Large intestine (tissue), 3 donors: ENCODE measurements at regions not wholly inside any gene's neighbourhood (a gene's known extent, or its start where the extent isn't known, plus 50 kb on each side); places are given as distances from the start of the nearest gene placed in this dataset.
A peak's percentile ranks its signal among the peaks of the same experiment; 100 is the strongest.

Experiments
- DNase-seq, 2 donors: peaks; one replicate each; pipeline versions ENCODE4 v3.0.0 to v3.0.0-alpha.2; 2013
- H3K27ac ChIP-seq: one replicate; pipeline ENCODE4 v1.5.1; 2013; ENCODE audit warnings: low read length
- H3K27me3 ChIP-seq: 2 replicates; pipeline ENCODE4 v1.6.1; 2013; ENCODE audit warnings: low read length; ENCODE audit not compliant: control insufficient read depth, insufficient read depth
- H3K36me3 ChIP-seq: 2 replicates; pipeline ENCODE4 v1.6.1; 2013; ENCODE audit warnings: low read length; ENCODE audit not compliant: control insufficient read depth, insufficient read depth
- H3K4me1 ChIP-seq: one replicate; pipeline ENCODE4 v1.6.1; 2013; ENCODE audit warnings: low read length; ENCODE audit not compliant: control insufficient read depth, insufficient read depth
- H3K4me3 ChIP-seq: one replicate; pipeline ENCODE4 v1.5.1; 2013; ENCODE audit warnings: low read length
- H3K9me3 ChIP-seq: one replicate; pipeline ENCODE4 v1.6.1; 2013; ENCODE audit warnings: mild to moderate bottlenecking, low read depth, low read length, moderate library complexity; ENCODE audit not compliant: control insufficient read depth
- WGBS: methylation state at CpG from one replicate; pipeline ENCODE4 v1.1.5; 2013; ENCODE audit warnings: low lambda C conversion rate; ENCODE audit not compliant: insufficient coverage; 5-methylcytosine and 5-hydroxymethylcytosine counted together

DNA sequence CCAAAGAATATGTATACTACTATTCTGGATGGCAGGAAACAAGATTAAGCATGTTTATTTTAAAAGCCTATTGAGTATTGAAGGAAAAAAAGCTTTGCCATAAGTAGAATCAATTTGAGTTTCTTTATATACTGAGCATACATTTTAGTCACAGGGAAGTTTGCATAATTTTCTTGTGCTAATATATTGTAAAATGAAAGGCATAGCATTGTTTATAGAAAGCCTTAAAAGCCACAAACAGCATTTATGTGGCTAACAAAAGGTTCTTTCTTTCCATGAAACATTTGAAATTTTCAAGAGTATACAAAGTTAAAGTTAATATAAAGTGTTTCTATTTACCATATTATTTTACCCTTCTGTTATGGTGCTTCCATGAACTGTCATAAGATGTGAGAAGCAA is 1133.8 kb upstream of the PCDH10 start:
- Histone ChIP-seq H3K9me3 (no peaks in the 10 kb centered on the region), H3K4me1 (peaks cover 4% of the 10 kb centered on the region), H3K4me3 (no peak overlapping the region), H3K36me3 (no peaks in the 10 kb centered on the region), H3K27me3 (no peaks in the 10 kb centered on the region), H3K27ac (no peak overlapping the region)
- no peak for DNase-seq

DNA sequence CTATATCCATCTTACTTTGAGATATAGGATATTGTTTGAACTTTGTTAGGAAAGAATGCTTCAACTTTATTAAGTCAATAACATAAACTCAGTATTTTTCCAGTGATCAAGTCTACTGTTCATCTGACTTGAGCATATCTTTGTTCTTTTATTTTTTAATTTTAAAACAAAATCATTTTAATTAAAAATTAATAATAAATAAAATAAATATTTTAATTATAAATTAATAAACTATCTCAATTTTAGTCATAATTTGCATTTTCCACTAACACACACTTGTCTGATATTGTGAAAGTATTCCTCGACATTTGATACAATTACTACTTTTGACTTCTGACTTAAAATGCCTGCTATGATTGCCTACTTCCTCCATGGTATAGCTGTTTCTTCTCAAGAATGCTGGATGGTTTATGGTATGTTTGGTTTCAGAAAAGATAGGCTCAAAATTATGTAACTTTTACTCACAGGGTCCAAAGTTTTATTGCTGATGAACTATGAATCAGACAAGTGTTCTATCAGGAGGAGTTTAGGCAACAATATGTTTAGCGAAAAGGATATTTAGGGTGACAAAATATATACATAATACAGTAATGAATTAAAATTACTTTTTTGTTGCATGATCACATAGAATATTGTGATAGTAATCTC is 1132.3 kb upstream of the PCDH10 start:
- Histone ChIP-seq H3K27ac (no peak overlapping the region), H3K4me1 (peaks cover 4% of the 10 kb centered on the region), H3K36me3 (no peaks in the 10 kb centered on the region), H3K4me3 (no peak overlapping the region), H3K27me3 (no peaks in the 10 kb centered on the region), H3K9me3 (no peaks in the 10 kb centered on the region)
- WGBS, result 0% methylated on average over 1 of the region's 2 CpGs
- peak; percentile 50 to 83 for DNase-seq

DNA sequence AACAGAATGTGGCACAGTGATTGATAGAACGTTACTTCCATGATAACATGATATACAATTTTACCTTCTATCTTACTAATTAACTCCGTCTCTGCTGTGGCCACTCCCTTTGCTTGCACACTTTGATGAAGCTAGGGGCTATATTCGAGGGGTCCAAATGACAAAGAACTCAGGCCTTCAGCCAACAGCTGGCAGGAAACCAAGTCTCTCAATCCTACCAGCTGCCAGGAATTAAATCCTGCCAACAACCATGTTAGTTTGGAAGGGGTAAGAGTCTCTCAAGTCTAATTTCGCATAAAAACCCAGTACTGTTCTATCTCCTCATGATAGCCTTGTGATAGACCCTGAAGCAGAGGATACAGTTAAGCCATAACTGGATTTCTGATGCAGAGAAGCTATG is 1122.9 kb upstream of the PCDH10 start:
- Histone ChIP-seq H3K9me3 (no peaks in the 10 kb centered on the region), H3K27me3 (no peaks in the 10 kb centered on the region), H3K4me1 (peaks cover 8% of the 10 kb centered on the region), H3K27ac (peak overlapping the region; percentile 45), H3K36me3 (no peaks in the 10 kb centered on the region), H3K4me3 (no peak overlapping the region)
- DNase-seq, result peak in 1 of 2 donors; percentile 9
- WGBS, result no CpG with 5 or more reads among the region's 4 CpGs

DNA sequence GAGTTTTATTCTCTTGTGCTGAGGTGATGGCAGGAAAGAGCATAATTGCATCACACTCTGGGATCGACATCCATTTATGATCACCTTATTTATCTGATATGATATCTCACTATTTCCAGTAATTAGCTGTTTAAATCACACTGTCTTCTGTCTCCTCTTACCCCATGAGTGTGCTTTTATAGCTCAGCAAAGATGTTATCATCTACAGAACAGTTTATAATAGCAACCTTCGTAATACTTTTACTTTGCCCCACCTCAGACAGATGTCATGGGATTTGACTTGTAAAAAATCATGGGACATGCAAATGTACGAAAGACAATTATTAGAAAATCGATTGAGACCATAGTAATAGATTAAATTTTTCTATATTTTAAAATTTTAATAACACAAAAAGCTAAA is 1122.3 kb upstream of the PCDH10 start:
- 36% methylated on average over 3 of the region's 4 CpGs for WGBS
- Histone ChIP-seq H3K27me3 (no peaks in the 10 kb centered on the region), H3K27ac (peak overlapping the region; percentile 73), H3K36me3 (no peaks in the 10 kb centered on the region), H3K4me3 (no peak overlapping the region), H3K4me1 (peaks cover 8% of the 10 kb centered on the region), H3K9me3 (no peaks in the 10 kb centered on the region)
- DNase-seq, result peak; percentile 52 to 70

DNA sequence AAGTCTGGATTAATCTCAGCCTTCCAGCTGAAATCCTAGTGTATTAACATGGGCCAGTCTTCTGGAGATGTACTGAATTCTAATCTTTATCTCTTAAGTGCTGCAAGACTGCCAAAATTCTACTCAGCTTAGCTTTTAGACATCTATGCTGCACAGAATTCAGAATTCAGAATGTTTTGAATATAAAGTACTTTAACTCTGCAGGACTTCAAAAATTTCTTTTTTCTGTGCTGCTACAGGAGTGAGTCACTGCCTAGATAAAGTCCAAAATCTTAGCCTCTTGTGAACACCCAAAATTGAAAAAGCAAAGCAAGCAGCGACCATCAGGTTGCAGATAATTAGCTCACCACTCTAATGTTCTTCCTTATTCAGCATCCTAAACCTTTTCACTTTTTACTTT is 1092.6 kb upstream of the PCDH10 start:
- Histone ChIP-seq H3K27ac (no peak overlapping the region), H3K4me3 (no peak overlapping the region), H3K9me3 (peaks cover 6% of the 10 kb centered on the region), H3K36me3 (no peaks in the 10 kb centered on the region), H3K27me3 (no peaks in the 10 kb centered on the region), H3K4me1 (no peaks in the 10 kb centered on the region)
- no peak for DNase-seq
- 100% methylated on average over 1 of the region's 1 CpG for WGBS

DNA sequence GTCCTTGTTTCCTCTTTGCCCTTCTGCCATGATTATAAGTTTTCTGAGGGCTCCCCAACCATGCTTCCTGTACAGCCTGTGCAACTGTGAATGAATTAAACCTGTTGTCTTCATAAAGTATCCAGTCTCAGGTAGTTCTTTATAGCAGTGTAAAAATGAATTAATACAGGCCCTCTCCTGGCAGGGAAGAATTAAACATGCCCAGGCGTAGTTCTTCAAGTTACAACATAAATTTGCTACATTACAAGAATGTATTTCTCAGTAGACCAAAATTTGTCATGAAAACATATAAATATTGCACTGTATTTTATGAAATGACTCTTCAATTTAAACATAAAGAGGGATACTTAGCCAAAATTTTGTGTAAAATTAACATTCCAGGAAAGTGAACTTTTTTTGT is 1089.9 kb upstream of the PCDH10 start:
- Histone ChIP-seq H3K4me3 (no peak overlapping the region), H3K36me3 (no peaks in the 10 kb centered on the region), H3K9me3 (peaks cover 14% of the 10 kb centered on the region), H3K27me3 (no peaks in the 10 kb centered on the region), H3K4me1 (no peaks in the 10 kb centered on the region), H3K27ac (no peak overlapping the region)
- no CpG with 5 or more reads among the region's 1 CpG for WGBS
- DNase-seq, result no peak

DNA sequence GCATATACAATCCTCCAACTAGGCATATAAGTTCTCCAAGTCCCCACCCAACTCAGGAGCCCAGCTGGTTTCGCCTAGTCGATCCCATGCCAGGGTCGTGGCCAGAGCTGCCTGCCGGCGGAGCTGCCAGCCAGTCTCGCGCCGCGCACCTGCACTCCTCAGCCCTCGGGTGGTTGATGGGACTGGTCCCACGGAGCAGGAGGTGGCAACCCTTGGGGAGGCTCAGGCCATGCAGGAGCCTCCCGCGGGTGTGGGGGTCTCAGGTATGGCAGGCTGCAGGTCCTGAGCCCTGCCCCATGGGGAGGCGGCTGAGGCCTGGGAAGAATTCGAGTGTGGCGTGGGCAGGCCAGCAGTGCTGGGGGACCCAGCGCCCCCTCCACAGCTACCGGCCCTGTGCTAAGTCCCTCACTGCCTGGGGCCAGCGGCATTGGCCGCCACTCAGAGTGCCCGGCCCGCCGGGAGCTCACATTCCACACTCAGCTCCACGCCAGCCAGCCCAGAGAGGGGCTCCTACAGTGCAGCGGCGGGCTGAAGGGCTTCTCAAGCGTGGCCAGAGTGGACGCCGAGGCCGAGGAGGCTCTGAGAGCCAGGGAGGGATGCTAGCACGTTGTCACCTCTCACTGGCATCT is 1086.4 kb upstream of the PCDH10 start:
- Histone ChIP-seq H3K9me3 (peaks cover 14% of the 10 kb centered on the region), H3K4me1 (no peaks in the 10 kb centered on the region), H3K4me3 (no peak overlapping the region), H3K27me3 (no peaks in the 10 kb centered on the region), H3K27ac (no peak overlapping the region), H3K36me3 (no peaks in the 10 kb centered on the region)
- no peak for DNase-seq
- WGBS, result no CpG with 5 or more reads among the region's 31 CpGs

DNA sequence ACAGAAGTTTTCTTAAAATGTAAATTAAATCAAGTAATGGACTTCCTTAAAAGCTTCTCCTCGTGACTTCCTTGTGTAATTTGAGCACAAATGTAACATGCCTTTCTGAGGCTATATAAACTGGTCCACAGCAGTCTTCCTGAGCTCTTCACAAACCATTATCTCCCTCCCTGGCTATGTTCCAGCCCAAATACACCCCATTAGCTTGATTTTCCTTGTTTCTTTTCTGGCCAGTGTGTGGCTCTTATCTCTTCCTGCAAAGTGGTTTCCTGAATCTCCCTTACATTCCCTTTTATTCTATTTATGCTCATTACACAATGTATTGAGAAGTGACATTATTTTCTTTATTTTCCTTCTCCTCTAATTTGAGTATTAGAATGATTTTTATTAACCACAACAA is 1085.3 kb upstream of the PCDH10 start:
- H3K36me3 ChIP-seq, result no peaks in the 10 kb centered on the region
- H3K27ac ChIP-seq, result no peak overlapping the region
- WGBS, result no CpG with 5 or more reads among the region's 1 CpG
- no peaks in the 10 kb centered on the region for H3K27me3 ChIP-seq
- H3K9me3 ChIP-seq, result peaks cover 8% of the 10 kb centered on the region
- H3K4me3 ChIP-seq, result no peak overlapping the region
- DNase-seq, result no peak
- H3K4me1 ChIP-seq, result no peaks in the 10 kb centered on the region

DNA sequence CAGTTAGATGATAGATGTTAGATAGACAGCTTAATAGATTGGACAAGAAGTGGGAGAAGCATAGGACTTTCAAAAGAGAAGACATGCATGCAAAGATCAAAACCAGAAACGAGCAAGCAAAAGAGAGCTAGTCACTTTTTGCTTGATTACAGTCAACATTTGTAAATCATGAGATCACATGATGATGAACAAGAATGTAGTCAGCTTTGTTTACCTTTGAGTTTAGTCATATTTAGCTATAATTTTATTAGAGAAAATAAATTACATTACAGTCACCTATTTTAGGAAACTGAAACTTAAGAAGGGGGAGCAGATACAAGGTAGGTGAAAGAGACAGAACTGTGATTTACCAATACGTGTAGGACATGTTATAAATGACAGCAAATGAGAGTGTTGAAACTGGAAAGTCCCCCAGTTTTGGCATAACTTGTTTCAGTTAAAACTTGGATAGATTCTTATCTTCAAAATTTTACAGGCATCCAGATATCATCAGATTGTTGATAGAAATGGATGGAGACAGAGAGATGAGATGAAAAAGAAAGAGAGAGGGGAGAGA is 1083.1 kb upstream of the PCDH10 start:
- DNase-seq, result no peak
- H3K36me3 ChIP-seq, result no peaks in the 10 kb centered on the region
- H3K27ac ChIP-seq, result no peak overlapping the region
- H3K9me3 ChIP-seq, result peaks cover 8% of the 10 kb centered on the region
- H3K27me3 ChIP-seq, result no peaks in the 10 kb centered on the region
- no peaks in the 10 kb centered on the region for H3K4me1 ChIP-seq
- WGBS, result 93% methylated on average over 2 of the region's 2 CpGs
- no peak overlapping the region for H3K4me3 ChIP-seq

DNA sequence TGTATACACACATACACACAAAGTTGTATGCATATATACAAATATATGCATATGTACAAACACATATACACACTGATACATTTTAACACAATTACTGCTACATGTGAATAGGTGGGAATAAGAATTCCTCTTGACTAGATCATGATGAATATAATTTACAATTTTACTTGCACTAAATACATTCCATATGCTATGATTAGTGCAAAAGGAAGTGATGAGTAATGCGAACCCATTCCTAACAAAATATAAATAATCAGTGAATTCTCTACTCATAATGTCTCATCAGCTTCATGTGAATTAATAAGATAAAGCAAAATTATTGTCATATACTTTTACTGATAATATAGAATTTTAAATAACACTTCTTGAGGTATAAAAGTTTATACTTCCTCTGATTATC is 1077.3 kb upstream of the PCDH10 start:
- Histone ChIP-seq H3K9me3 (no peaks in the 10 kb centered on the region), H3K4me3 (no peak overlapping the region), H3K27me3 (no peaks in the 10 kb centered on the region), H3K27ac (no peak overlapping the region), H3K36me3 (no peaks in the 10 kb centered on the region), H3K4me1 (no peaks in the 10 kb centered on the region)
- WGBS, result no CpG with 5 or more reads among the region's 1 CpG
- no peak for DNase-seq

DNA sequence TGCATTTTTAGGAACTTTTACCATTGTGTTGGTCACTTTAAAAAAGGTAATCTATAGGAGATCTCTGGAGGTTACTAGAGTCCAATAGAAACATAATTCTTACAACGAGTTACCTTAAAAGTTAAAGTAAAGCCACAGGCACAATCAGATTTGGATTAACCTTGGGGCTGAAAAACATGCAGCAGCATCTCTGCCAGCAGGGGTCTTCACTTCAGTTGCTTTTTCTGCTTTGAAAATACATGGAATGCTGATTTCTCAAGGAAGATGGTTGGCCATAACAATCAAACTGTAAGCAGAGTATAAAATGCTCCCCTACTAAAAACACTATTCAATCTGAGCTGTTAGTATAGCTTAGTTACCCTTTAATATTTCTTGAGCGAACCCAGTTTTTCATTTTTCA is 1072.3 kb upstream of the PCDH10 start:
- no peak for DNase-seq
- H3K36me3 ChIP-seq, result no peaks in the 10 kb centered on the region
- no peak overlapping the region for H3K27ac ChIP-seq
- no peak overlapping the region for H3K4me3 ChIP-seq
- 57% methylated on average over 1 of the region's 2 CpGs for WGBS
- no peaks in the 10 kb centered on the region for H3K9me3 ChIP-seq
- H3K27me3 ChIP-seq, result no peaks in the 10 kb centered on the region
- H3K4me1 ChIP-seq, result no peaks in the 10 kb centered on the region
